SK-MEL-5 (cell line): ENCODE measurements at regions not wholly inside any gene's neighbourhood (a gene's known extent, or its start where the extent isn't known, plus 50 kb on each side); places are given as distances from the start of the nearest gene placed in this dataset.
A peak's percentile ranks its signal among the peaks of the same experiment; 100 is the strongest.

ENCODE experiments used
- DNase-seq: peaks from one replicate; pipeline ENCODE4 v3.0.0-alpha.2; 2016; ENCODE audit warnings: low read depth, low spot score
- in situ Hi-C: cut with HindIII; loops from 2 replicates; pipeline ENCODE4 v1.10.0; 2016; ENCODE audit warnings: low sequenced_read_pairs, high pct_unique_total_duplicates, low pct_unique_long_range_greater_than_20kb

GRCh38 chr2:120624061-120624737 is 111.5 kb upstream of the GLI2 start:
- no peak for DNase-seq
- in situ Hi-C loops = no loop called here

- no peak for DNase-seq
- in situ Hi-C loops = no loop called here
Measured at GRCh38 chr2:120624738-120625446, 110.8 kb upstream of the GLI2 start.

GRCh38 chr2:120625865-120626560 is 109.7 kb upstream of the GLI2 start:
- no peak for DNase-seq
- in situ Hi-C loops = no loop called here

GRCh38 chr2:120626566-120626965 is 109.1 kb upstream of the GLI2 start:
- peak; percentile 74 for DNase-seq
- in situ Hi-C loops = no loop called here

- in situ Hi-C loops = no loop called here
- no peak for DNase-seq
Measured at GRCh38 chr2:120628248-120628647, 107.4 kb upstream of the GLI2 start.

GRCh38 chr2:120629241-120629895 is 106.3 kb upstream of the GLI2 start:
- no peak for DNase-seq
- in situ Hi-C loops = no loop called here

- in situ Hi-C loops = no loop called here
- no peak for DNase-seq
Measured at GRCh38 chr2:120630031-120630701, 105.5 kb upstream of the GLI2 start.

GRCh38 chr2:120631236-120631635 is 104.4 kb upstream of the GLI2 start:
- in situ Hi-C loops = no loop called here
- no peak for DNase-seq

GRCh38 chr2:120631724-120632123 is 103.9 kb upstream of the GLI2 start:
- DNase-seq = no peak
- in situ Hi-C loops = no loop called here

GRCh38 chr2:120632796-120633646 is 102.6 kb upstream of the GLI2 start:
- in situ Hi-C loops = no loop called here

GRCh38 chr2:120634533-120634932 is 101.1 kb upstream of the GLI2 start:
- DNase-seq = no peak
- in situ Hi-C loops = no loop called here

More at GRCh38 chr2:120632796-120633646, 102.6 kb upstream of the GLI2 start:
- DNase-seq = no peak

- DNase-seq = no peak
Measured at GRCh38 chr2:120635146-120635545, 100.5 kb upstream of the GLI2 start.

GRCh38 chr2:120637847-120638246 is 97.8 kb upstream of the GLI2 start:
- no peak for DNase-seq
- in situ Hi-C loops = no loop called here

More at GRCh38 chr2:120635146-120635545, 100.5 kb upstream of the GLI2 start:
- in situ Hi-C loops = no loop called here

- in situ Hi-C loops = no loop called here
- DNase-seq = no peak
Measured at GRCh38 chr2:120638450-120638849, 97.2 kb upstream of the GLI2 start.

GRCh38 chr2:120641366-120641771 is 94.3 kb upstream of the GLI2 start:
- DNase-seq = no peak
- in situ Hi-C loops = no loop called here

- in situ Hi-C loops = no loop called here
Measured at GRCh38 chr2:120642646-120643045, 93.0 kb upstream of the GLI2 start.

GRCh38 chr2:120646994-120647393 is 88.7 kb upstream of the GLI2 start:
- in situ Hi-C loops = no loop called here
- no peak for DNase-seq

More at GRCh38 chr2:120642646-120643045, 93.0 kb upstream of the GLI2 start:
- no peak for DNase-seq
